Neural progenitor cell (in vitro differentiated cells): ENCODE measurements at regions not wholly inside any gene's neighbourhood (a gene's known extent, or its start where the extent isn't known, plus 50 kb on each side); places are given as distances from the start of the nearest gene placed in this dataset.

Source experiments
- DNase-seq: peaks from one replicate; pipeline ENCODE4 v3.0.0-alpha.2; 2016; ENCODE audit warnings: low spot score
- H2AFZ ChIP-seq: fragments of 200-600 bp; sonication (generic); replicated peaks from 2 replicates; pipeline ENCODE4 v1.6.1; 2016; ENCODE audit warnings: antibody characterized with exemption
- H3F3A ChIP-seq: fragments of 200-600 bp; sonication (generic); 2 replicates; pipeline ENCODE4 v1.6.1; 2016; ENCODE audit warnings: antibody characterized with exemption, low read depth
- H3K27ac ChIP-seq: fragments of 200-600 bp; sonication (generic); 2 replicates; pipeline ENCODE4 v1.5.1; 2016; ENCODE audit warnings: mild to moderate bottlenecking
- H3K27me3 ChIP-seq: fragments of 200-600 bp; sonication (generic); 2 replicates; pipeline ENCODE4 v1.6.1; 2016; ENCODE audit warnings: mild to moderate bottlenecking, moderate library complexity
- H3K36me3 ChIP-seq: fragments of 200-600 bp; sonication (generic); 2 replicates; pipeline ENCODE4 v1.5.1; 2016
- H3K4me1 ChIP-seq: fragments of 200-600 bp; sonication (generic); 2 replicates; pipeline ENCODE4 v1.6.1; 2016; ENCODE audit warnings: mixed run types
- H3K4me2 ChIP-seq: fragments of 200-600 bp; sonication (generic); 2 replicates; pipeline ENCODE4 v1.6.1; 2016
- H3K4me3 ChIP-seq: fragments of 200-600 bp; sonication (generic); 2 replicates; pipeline ENCODE4 v1.5.1; 2016
- H3K79me2 ChIP-seq: fragments of 200-600 bp; sonication (generic); 2 replicates; pipeline ENCODE4 v1.6.1; 2016; ENCODE audit warnings: low read depth
- H3K9ac ChIP-seq: fragments of 200-600 bp; sonication (generic); 2 replicates; pipeline ENCODE4 v1.6.1; 2016
- H3K9me3 ChIP-seq: fragments of 200-600 bp; sonication (generic); 2 replicates; pipeline ENCODE4 v1.5.1; 2016; ENCODE audit warnings: low read depth
- H4K20me1 ChIP-seq: fragments of 200-600 bp; sonication (generic); 2 replicates; pipeline ENCODE4 v1.6.1; 2016; ENCODE audit warnings: low read depth
- H3K27ac Mint-ChIP-seq: 3 replicates; pipeline ENCODE4 v1.8.0; 2021; ENCODE audit warnings: mixed read lengths
- H3K27me3 Mint-ChIP-seq: 2 replicates; pipeline ENCODE4 v1.8.0; 2022; ENCODE audit warnings: low read depth, mild to moderate bottlenecking, inconsistent platforms, moderate library complexity, mixed read lengths; ENCODE audit not compliant: insufficient read depth
- H3K36me3 Mint-ChIP-seq: 3 replicates; pipeline ENCODE4 v1.8.0; 2021; ENCODE audit warnings: mixed read lengths
- H3K4me1 Mint-ChIP-seq: 3 replicates; pipeline ENCODE4 v1.8.0; 2021; ENCODE audit warnings: mixed read lengths
- H3K4me3 Mint-ChIP-seq: 3 replicates; pipeline ENCODE4 v1.8.0; 2021; ENCODE audit warnings: mild to moderate bottlenecking, moderate library complexity, mixed read lengths
- H3K9me3 Mint-ChIP-seq: 3 replicates; pipeline ENCODE4 v1.8.0; 2020; ENCODE audit warnings: mixed read lengths
- EZH2 ChIP-seq: fragments of 200-600 bp; sonication (generic); IDR thresholded peaks from 2 replicates; pipeline ENCODE4 v1.6.1; 2017; ENCODE audit warnings: antibody characterized with exemption, mild to moderate bottlenecking, moderate library complexity
- EZH2phosphoT487 ChIP-seq: fragments of 200-600 bp; sonication (generic); IDR thresholded peaks from 2 replicates; pipeline ENCODE4 v1.6.1; 2017; ENCODE audit warnings: antibody characterized with exemption
- TF ChIP-seq, protein P1 (sequence below): fragments of 200-600 bp; sonication (generic); IDR thresholded peaks from 2 replicates; pipeline ENCODE4 v1.5.1; 2017; ENCODE audit warnings: antibody characterized with exemption, mild to moderate bottlenecking

DNA sequence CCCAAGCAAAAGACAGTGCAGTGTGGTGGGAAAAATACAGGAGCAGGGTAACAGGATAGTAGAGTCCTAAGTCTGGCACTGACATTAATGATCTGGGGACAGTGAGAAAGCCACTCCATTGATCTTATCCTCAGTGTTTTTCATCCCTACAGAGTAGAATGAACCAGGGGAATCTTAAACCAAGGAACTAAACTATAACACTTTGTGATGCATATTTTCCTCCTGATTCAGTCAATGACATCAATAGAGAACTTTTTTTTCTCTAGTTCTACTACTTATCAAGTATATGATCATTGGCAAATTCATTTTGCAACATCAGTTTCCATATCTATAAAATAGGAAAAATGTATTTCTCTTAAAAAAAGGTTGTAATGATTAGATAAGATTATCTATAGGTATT lies 151.1 kb downstream of the TMEM26 start:
- H3K27me3 ChIP-seq = no peaks in the 10 kb centered on the region
- Mint-ChIP-seq H3K36me3 (no peaks in the 10 kb centered on the region), H3K27ac (no peak overlapping the region), H3K4me1 (no peaks in the 10 kb centered on the region), H3K27me3 (no peaks in the 10 kb centered on the region), H3K9me3 (peaks cover 2% of the 10 kb centered on the region), H3K4me3 (no peak overlapping the region)
- TF ChIP-seq EZH2 (no peak), EZH2phosphoT487 (no peak)
- TF ChIP-seq, protein P1, sequence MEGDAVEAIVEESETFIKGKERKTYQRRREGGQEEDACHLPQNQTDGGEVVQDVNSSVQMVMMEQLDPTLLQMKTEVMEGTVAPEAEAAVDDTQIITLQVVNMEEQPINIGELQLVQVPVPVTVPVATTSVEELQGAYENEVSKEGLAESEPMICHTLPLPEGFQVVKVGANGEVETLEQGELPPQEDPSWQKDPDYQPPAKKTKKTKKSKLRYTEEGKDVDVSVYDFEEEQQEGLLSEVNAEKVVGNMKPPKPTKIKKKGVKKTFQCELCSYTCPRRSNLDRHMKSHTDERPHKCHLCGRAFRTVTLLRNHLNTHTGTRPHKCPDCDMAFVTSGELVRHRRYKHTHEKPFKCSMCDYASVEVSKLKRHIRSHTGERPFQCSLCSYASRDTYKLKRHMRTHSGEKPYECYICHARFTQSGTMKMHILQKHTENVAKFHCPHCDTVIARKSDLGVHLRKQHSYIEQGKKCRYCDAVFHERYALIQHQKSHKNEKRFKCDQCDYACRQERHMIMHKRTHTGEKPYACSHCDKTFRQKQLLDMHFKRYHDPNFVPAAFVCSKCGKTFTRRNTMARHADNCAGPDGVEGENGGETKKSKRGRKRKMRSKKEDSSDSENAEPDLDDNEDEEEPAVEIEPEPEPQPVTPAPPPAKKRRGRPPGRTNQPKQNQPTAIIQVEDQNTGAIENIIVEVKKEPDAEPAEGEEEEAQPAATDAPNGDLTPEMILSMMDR = no peak
- no peaks in the 10 kb centered on the region for H3K4me1 ChIP-seq
- H3K4me3 ChIP-seq = no peak overlapping the region
- H3K27ac ChIP-seq = no peak overlapping the region
- no peaks in the 10 kb centered on the region for H3K9me3 ChIP-seq
- H4K20me1 ChIP-seq = no peaks in the 10 kb centered on the region
- H3K9ac ChIP-seq = no peak overlapping the region
- no peaks in the 10 kb centered on the region for H3F3A ChIP-seq
- H3K79me2 ChIP-seq = no peaks in the 10 kb centered on the region
- no peak for DNase-seq
- H3K4me2 ChIP-seq = no peak overlapping the region
- no peak overlapping the region for H2AFZ ChIP-seq
- no peaks in the 10 kb centered on the region for H3K36me3 ChIP-seq

DNA sequence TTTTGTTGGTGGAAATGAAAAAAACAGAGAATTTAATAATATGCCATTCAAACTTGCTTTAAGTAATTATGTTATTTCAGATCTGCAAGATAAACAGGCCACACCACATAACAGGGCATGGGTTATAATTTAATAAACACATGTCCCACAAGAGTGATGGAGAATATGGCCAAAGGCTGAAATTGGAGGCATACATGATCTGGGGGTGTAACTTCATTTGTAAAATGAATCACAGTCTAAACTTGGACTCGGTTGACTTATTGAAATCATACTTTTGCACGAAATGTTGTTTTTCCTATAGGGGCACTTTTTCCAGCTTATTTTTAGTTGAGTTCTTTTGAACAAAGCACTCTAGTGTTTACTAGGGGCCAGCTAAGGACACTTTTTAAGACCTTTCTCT lies 151.6 kb downstream of the TMEM26 start:
- H3K4me1 Mint-ChIP-seq = no peaks in the 10 kb centered on the region
- Histone ChIP-seq H3K4me2 (no peak overlapping the region), H3K27me3 (no peaks in the 10 kb centered on the region), H3K9me3 (no peaks in the 10 kb centered on the region), H3K36me3 (no peaks in the 10 kb centered on the region), H3K79me2 (no peaks in the 10 kb centered on the region), H3K9ac (no peak overlapping the region), H2AFZ (no peak overlapping the region), H4K20me1 (no peaks in the 10 kb centered on the region), H3K27ac (no peak overlapping the region), H3F3A (no peaks in the 10 kb centered on the region), H3K4me3 (no peak overlapping the region), H3K4me1 (no peaks in the 10 kb centered on the region)
- H3K27me3 Mint-ChIP-seq = no peaks in the 10 kb centered on the region
- no peak overlapping the region for H3K4me3 Mint-ChIP-seq
- H3K27ac Mint-ChIP-seq = no peak overlapping the region
- TF ChIP-seq EZH2 (no peak), EZH2phosphoT487 (no peak)
- TF ChIP-seq, protein P1 = no peak
- peaks cover 2% of the 10 kb centered on the region for H3K9me3 Mint-ChIP-seq
- no peaks in the 10 kb centered on the region for H3K36me3 Mint-ChIP-seq
- DNase-seq = no peak

- peaks cover 1% of the 10 kb centered on the region for H3K4me1 Mint-ChIP-seq
- Histone ChIP-seq H3K4me2 (no peak overlapping the region), H2AFZ (no peak overlapping the region), H3K36me3 (no peaks in the 10 kb centered on the region), H3K79me2 (no peaks in the 10 kb centered on the region), H3K27me3 (no peaks in the 10 kb centered on the region), H3K4me1 (peaks cover 1% of the 10 kb centered on the region), H3K27ac (no peak overlapping the region), H3F3A (no peaks in the 10 kb centered on the region), H3K9me3 (no peaks in the 10 kb centered on the region), H3K4me3 (no peak overlapping the region), H3K9ac (no peak overlapping the region), H4K20me1 (no peaks in the 10 kb centered on the region)
- no peak overlapping the region for H3K4me3 Mint-ChIP-seq
- H3K27me3 Mint-ChIP-seq = no peaks in the 10 kb centered on the region
- H3K9me3 Mint-ChIP-seq = peaks cover 2% of the 10 kb centered on the region
- DNase-seq = no peak
- no peak for TF ChIP-seq EZH2
- no peak for TF ChIP-seq EZH2phosphoT487
- TF ChIP-seq, protein P1 = no peak
- no peaks in the 10 kb centered on the region for H3K36me3 Mint-ChIP-seq
- H3K27ac Mint-ChIP-seq = no peak overlapping the region
Observed at GRCh38 chr10:61299841-61300240, 153.3 kb downstream of the TMEM26 start.

- Histone ChIP-seq H4K20me1 (no peaks in the 10 kb centered on the region), H3K4me2 (no peak overlapping the region), H3K4me3 (no peak overlapping the region), H3K79me2 (no peaks in the 10 kb centered on the region), H3K36me3 (no peaks in the 10 kb centered on the region), H2AFZ (no peak overlapping the region), H3K27me3 (no peaks in the 10 kb centered on the region), H3K9me3 (no peaks in the 10 kb centered on the region), H3K9ac (no peak overlapping the region), H3F3A (no peaks in the 10 kb centered on the region), H3K4me1 (peaks cover 5% of the 10 kb centered on the region), H3K27ac (no peak overlapping the region)
- no peak overlapping the region for H3K4me3 Mint-ChIP-seq
- peaks cover 7% of the 10 kb centered on the region for H3K4me1 Mint-ChIP-seq
- H3K36me3 Mint-ChIP-seq = no peaks in the 10 kb centered on the region
- H3K27ac Mint-ChIP-seq = no peak overlapping the region
- DNase-seq = no peak
- no peaks in the 10 kb centered on the region for H3K27me3 Mint-ChIP-seq
- H3K9me3 Mint-ChIP-seq = peaks cover 2% of the 10 kb centered on the region
- TF ChIP-seq, protein P1 = no peak
- TF ChIP-seq EZH2phosphoT487 = no peak
- no peak for TF ChIP-seq EZH2
Observed at GRCh38 chr10:61299156-61299555, 154.0 kb downstream of the TMEM26 start.
